HG03095 (cell line): ENCODE measurements at regions not wholly inside any gene's neighbourhood (a gene's known extent, or its start where the extent isn't known, plus 50 kb on each side); places are given as distances from the start of the nearest gene placed in this dataset.

Experiments used
- ATAC-seq: cut with Tn5 transposase; IDR thresholded peaks from one replicate; pipeline ENCODE4 v1.9.1; 2021; ENCODE audit warnings: moderate library complexity; ENCODE audit not compliant: unreplicated experiment

GRCh38 chr12:116454076-116454475, 105.1 kb upstream of the MAP1LC3B2 start:
- ATAC-seq: no peak

- ATAC-seq: no peak
These were observed 104.2 kb upstream of the MAP1LC3B2 start for GRCh38 chr12:116454950-116455447.

- ATAC-seq: no peak
These were observed 103.4 kb upstream of the MAP1LC3B2 start for GRCh38 chr12:116455540-116456329.

- ATAC-seq: no peak
These were observed 102.7 kb upstream of the MAP1LC3B2 start for GRCh38 chr12:116456330-116457082.

- no peak for ATAC-seq
These were observed 100.7 kb upstream of the MAP1LC3B2 start for GRCh38 chr12:116458492-116458891.

GRCh38 chr12:116459011-116459875, 99.9 kb upstream of the MAP1LC3B2 start:
- ATAC-seq: no peak

GRCh38 chr12:116459916-116460663, 99.1 kb upstream of the MAP1LC3B2 start:
- no peak for ATAC-seq

GRCh38 chr12:116461060-116461459, 98.1 kb upstream of the MAP1LC3B2 start:
- ATAC-seq: no peak

GRCh38 chr12:116463366-116463765, 95.8 kb upstream of the MAP1LC3B2 start:
- ATAC-seq: no peak

DNA sequence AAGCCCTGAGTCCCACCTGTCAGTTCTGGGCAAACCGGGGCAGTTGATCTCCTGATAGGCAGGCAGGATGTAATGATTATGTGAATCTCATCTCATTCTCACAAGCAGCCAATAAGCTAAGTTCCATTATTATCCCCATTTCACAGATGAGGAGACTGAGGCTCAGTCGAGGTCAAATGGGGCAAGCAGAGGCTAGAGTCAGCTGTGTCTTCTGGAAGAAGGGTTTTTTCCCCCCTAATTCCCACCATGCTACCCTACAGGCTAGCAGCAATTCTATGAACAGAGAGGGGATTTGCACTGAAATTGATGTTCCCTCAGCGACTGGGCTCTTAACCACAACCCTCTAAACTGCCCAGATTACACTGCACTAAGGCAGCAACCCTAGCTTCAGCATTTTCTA, 93.8 kb upstream of the MAP1LC3B2 start:
- ATAC-seq: no peak

DNA sequence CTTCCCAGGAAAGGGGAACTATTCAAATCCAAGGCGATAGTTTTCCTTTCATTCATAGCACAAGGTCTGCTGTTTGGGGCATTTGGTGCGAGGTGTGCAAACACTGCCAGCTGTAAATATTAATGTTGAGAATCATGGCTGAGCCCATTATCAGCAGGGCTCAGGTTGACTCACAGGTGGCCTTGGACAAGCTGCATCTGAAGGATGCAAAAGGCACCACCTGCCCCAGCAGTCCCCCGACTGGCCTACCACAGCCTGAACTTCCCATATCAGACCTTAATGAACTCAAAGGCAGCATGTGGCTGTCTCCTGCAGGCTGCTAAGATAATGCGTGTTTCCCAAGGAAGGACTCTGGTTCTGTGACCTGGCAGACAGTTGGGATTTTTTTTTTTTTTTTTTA, 93.3 kb upstream of the MAP1LC3B2 start:
- ATAC-seq: no peak

DNA sequence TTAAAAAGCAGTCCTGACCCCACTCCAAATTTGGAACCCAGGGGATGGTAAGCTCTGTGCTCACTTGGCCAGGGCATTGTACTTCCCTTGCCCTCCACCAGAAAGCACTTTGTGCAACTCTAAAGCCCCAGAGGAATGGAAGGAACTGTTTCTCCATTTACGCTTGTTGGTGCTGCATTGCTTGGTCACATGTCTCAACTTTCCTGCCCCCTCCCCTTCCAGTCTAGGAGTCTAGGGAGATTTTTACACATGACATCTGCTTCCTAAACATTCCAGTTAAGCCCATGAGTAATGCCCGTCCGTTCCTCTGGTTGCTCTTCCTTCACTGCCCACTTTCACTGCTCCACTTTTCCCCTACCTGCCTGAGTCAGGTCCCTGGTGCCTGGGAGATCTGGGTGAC, 92.6 kb upstream of the MAP1LC3B2 start:
- no peak for ATAC-seq

DNA sequence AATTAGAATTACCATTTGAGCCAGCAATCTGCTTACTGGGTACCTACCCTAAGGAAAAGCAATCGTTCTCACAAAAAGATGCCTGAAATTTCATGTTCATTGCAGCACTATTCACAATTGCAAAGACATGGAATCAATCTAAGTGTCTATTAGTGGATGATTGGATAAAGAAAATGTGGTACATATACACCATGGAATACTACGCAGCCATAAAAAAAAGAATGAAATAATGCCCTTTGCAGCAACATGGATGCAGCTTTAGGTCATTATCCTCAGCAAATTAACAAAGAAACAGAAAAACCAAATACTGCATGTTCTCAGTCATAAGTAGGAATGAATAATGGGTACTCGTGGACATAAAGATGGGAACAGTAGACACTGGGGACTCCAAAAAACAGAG, 89.8 kb upstream of the MAP1LC3B2 start:
- ATAC-seq: no peak

- no peak for ATAC-seq
These were observed 87.6 kb upstream of the MAP1LC3B2 start for GRCh38 chr12:116471544-116471943.

DNA sequence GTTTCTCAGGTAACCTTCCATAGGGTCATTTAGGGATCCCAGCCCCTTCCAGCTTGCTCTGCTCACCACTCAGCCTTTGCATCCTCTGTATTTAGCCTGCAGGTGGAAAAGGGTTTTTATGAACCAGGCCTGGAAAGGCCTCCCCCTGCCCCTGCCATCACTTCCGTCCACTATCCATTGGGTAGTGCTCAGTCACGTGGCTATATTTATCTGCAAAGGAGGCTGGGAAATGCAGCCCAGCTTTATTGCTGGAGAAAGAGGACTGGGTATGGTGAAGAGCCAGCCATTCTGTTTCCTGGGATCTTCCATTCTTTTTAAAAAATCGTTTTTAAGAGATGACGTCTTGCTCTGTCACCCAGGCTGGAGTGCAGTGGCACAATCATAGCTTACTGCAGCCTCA, 87.0 kb upstream of the MAP1LC3B2 start:
- no peak for ATAC-seq

DNA sequence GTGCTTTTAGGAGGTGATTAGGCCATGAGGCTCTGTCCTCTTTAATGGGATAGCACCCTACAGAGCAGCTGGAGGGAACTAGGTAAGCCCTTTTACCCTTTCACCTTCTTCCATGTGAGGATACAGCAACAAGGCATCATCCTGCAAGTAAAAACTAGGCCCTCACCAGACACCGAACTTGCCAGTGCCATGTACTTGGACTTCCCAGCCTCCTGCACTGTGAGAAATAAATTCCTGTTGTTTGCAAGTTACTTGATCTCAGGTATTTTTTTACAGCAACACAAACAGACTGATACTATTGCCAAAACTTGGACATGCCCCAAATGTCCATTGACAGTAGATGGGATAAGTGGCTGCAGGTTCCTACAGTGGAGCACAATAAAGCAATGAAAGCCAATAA, 85.8 kb upstream of the MAP1LC3B2 start:
- no peak for ATAC-seq

DNA sequence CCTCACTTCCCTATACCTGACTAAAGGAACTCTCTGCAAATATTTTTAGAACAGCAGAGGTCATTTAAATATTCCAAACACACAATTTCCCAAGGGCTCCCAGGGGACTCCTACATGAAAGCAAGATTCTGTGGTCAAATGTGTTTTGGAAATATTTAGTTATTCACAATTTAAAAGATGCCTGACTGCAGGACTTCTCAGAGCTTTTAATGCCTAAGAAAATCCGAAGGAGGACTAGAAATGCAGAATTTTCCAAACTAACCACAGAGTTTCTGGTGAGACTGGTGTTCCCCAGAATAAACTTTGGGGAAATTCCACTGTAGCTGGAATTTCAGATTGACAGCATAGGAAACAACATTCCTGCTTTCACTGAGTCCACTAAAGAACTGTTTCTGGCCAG, 84.8 kb upstream of the MAP1LC3B2 start:
- ATAC-seq: no peak

DNA sequence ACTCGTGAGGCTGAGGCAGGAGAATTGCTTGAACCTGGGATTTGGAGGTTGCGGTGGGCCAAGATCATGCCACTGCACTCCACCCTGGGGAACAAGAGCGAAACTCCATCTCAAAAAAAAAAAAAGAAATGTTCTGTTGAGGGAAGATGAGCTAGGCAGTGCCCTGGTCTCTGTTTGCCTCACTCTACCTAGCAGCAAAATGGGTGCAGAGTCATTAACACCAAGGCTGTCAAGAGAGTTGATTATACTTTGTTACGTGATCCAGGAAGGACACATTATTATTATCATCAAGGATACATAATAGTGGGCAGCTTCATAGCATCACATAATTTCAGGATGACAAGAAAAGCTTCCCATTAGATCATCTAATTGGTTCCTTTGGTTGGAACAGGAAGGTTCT, 84.3 kb upstream of the MAP1LC3B2 start:
- ATAC-seq: no peak

GRCh38 chr12:116476227-116476822, 82.9 kb upstream of the MAP1LC3B2 start:
- ATAC-seq: no peak

DNA sequence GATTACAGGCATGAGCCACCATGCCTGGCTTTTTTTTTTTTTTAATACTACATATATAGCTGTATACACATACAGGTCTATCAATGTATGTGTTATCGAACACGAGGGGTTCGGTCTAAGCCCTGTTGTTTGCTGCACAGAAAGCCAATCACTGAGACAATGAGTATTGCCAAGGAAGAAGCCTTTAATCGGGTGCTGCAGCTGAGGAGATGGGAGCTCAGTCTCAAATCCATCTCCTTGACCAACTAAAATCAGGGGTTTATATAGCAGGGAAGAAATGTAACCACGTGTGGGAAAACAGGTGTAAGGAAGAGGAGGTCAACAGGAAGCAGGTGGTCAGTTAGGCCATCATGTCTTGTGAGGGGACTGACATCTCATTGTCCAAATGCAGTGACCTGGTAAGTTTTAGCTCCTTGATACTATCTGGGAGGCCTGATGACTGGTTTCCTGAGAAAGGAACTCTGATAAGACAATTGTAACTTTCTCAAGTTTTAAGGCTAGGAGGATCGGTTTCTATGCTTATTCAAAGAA, 80.9 kb upstream of the MAP1LC3B2 start:
- ATAC-seq: no peak
